ENCODE measurements at regions not wholly inside any gene's neighbourhood (a gene's known extent, or its start where the extent isn't known, plus 50 kb on each side); places are given as distances from the start of the nearest gene placed in this dataset.

DNA sequence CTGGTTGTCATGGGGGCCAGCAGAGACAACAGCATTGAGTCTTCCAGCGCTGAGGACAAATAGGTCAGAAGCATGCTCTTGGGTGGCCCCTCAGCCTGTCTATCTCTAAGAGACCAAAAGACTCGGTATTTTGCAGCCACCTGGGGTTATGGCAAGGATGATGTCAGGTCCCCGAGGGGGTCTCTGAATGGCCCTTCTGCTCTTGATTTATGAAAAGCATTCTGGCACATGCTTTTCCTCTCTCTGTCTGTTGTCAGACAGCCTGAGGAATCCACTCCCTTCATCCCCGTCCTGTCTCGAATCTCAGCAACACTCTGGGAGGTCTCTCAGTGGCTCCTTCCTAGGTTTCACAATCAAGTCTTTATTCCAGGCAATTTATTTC is 156.6 kb upstream of the RGMA start:
- H3K27me3 ChIP-seq (ENCODE audit: insufficient read depth, low read length, poor library complexity, severe bottlenecking), result no peaks in the 10 kb centered on the region
- H3K9me3 ChIP-seq (ENCODE audit: insufficient read depth, low read depth, low read length), result no peaks in the 10 kb centered on the region
- H3K4me2 ChIP-seq (ENCODE audit: low read depth, low read length, poor library complexity, severe bottlenecking), result no peak overlapping the region
- no peaks in the 10 kb centered on the region for H3K36me3 ChIP-seq (ENCODE audit: insufficient read depth, low read length)
- H4K20me1 ChIP-seq (ENCODE audit: insufficient read depth, low read length, poor library complexity, severe bottlenecking), result no peaks in the 10 kb centered on the region
- no peaks in the 10 kb centered on the region for H3K79me2 ChIP-seq (ENCODE audit: insufficient read depth, low read length)
- H3K4me3 ChIP-seq (ENCODE audit: low read length, poor library complexity, severe bottlenecking), result no peak overlapping the region
- no peak overlapping the region for H3K9ac ChIP-seq (ENCODE audit: low read depth, low read length, poor library complexity, severe bottlenecking)
- H3K9me2 ChIP-seq (replicated peaks; ENCODE audit: low read depth, low read length), result no peaks in the 10 kb centered on the region
- H2AFZ ChIP-seq (ENCODE audit: low read length), result no peak overlapping the region
- no peak for TF ChIP-seq EZH2phosphoT487 (IDR thresholded peaks at IDR 0.05; ENCODE audit: borderline replicate concordance)
- TF ChIP-seq, protein P1, sequence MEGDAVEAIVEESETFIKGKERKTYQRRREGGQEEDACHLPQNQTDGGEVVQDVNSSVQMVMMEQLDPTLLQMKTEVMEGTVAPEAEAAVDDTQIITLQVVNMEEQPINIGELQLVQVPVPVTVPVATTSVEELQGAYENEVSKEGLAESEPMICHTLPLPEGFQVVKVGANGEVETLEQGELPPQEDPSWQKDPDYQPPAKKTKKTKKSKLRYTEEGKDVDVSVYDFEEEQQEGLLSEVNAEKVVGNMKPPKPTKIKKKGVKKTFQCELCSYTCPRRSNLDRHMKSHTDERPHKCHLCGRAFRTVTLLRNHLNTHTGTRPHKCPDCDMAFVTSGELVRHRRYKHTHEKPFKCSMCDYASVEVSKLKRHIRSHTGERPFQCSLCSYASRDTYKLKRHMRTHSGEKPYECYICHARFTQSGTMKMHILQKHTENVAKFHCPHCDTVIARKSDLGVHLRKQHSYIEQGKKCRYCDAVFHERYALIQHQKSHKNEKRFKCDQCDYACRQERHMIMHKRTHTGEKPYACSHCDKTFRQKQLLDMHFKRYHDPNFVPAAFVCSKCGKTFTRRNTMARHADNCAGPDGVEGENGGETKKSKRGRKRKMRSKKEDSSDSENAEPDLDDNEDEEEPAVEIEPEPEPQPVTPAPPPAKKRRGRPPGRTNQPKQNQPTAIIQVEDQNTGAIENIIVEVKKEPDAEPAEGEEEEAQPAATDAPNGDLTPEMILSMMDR (conservative IDR thresholded peaks at IDR 0.05; ENCODE audit: low read length), result no peak
- H3F3A ChIP-seq (ENCODE audit: low read depth), result no peaks in the 10 kb centered on the region
- H3K4me1 ChIP-seq (ENCODE audit: insufficient read depth, low read length, poor library complexity, severe bottlenecking), result peaks cover 3% of the 10 kb centered on the region

DNA sequence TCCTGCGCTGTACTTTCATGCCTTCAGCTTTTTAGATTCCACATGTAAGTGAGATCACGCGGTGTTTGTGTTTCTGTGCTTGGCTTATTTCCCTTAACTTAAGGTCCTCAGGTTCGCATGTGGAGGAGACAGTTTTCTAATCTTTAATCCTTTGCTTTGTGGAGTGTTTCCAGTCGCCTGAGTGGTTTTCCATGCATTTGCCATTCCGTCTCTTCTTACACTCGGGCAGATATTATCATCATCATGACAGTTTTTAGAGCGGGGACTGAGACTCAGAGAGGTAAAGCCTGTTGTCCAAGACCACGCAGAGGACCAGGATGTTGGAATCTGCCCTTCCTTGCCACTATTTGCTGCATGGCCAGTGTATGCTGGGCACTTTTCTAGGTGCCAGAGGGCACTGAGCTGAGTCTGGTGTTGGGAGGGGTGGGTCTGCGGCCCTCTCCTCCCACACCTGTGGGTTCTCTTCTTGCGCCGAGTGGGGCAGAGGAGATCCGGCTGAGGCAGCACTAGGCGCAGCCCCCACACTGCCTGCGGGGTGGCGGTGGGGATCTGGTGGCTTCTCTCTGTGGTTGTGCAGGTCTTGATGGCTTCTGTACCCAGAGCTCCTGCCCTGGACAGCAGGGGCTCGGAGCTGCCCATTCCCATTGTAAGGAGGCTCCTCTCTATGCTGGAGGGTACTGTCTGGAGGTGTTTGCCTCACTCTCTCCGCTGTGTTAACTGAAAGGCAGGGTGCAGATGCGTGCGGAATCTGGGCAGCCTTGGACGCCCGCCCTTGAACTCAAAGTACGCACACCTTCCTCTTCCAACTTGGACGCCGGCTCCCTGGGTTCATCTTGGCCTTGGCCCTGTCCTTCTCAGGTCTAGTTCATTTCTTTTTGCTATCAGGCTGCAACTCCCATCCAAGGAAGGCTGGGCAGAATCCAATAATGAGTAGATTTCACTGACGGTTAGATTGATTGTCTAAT is 156.0 kb upstream of the RGMA start:
- no peaks in the 10 kb centered on the region for H4K20me1 ChIP-seq (ENCODE audit: insufficient read depth, low read length, poor library complexity, severe bottlenecking)
- no peaks in the 10 kb centered on the region for H3F3A ChIP-seq (ENCODE audit: low read depth)
- no peaks in the 10 kb centered on the region for H3K9me2 ChIP-seq (replicated peaks; ENCODE audit: low read depth, low read length)
- no peaks in the 10 kb centered on the region for H3K36me3 ChIP-seq (ENCODE audit: insufficient read depth, low read length)
- H3K4me2 ChIP-seq (ENCODE audit: low read depth, low read length, poor library complexity, severe bottlenecking), result no peak overlapping the region
- no peak for TF ChIP-seq EZH2phosphoT487 (IDR thresholded peaks at IDR 0.05; ENCODE audit: borderline replicate concordance)
- TF ChIP-seq, protein P1 (conservative IDR thresholded peaks at IDR 0.05; ENCODE audit: low read length), result no peak
- no peaks in the 10 kb centered on the region for H3K79me2 ChIP-seq (ENCODE audit: insufficient read depth, low read length)
- H2AFZ ChIP-seq (ENCODE audit: low read length), result no peak overlapping the region
- no peaks in the 10 kb centered on the region for H3K27me3 ChIP-seq (ENCODE audit: insufficient read depth, low read length, poor library complexity, severe bottlenecking)
- H3K9ac ChIP-seq (ENCODE audit: low read depth, low read length, poor library complexity, severe bottlenecking), result no peak overlapping the region
- no peaks in the 10 kb centered on the region for H3K9me3 ChIP-seq (ENCODE audit: insufficient read depth, low read depth, low read length)
- peaks cover 3% of the 10 kb centered on the region for H3K4me1 ChIP-seq (ENCODE audit: insufficient read depth, low read length, poor library complexity, severe bottlenecking)
- no peak overlapping the region for H3K4me3 ChIP-seq (ENCODE audit: low read length, poor library complexity, severe bottlenecking)

DNA sequence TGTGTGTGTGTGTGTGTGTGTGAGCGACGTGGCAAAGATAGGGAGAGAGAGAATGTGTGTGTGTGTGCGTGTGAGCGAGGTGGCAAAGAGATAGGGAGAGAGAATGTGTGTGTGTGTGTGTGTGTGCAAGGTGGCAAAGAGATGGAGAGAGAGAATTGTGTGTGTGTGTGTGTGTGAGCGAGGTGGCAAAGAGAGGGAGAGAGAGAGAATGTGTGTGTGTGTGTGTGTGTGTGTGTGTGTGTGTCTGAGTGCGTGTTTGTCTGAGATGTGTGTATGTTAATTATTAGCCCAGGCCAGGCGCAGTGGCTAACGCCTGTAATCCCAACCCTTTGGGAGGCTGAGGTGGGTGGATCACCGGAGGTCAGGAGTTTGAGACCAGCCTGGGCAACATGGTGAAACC is 154.6 kb upstream of the RGMA start:
- H2AFZ ChIP-seq (ENCODE audit: low read length), result no peak overlapping the region
- H3K4me2 ChIP-seq (ENCODE audit: low read depth, low read length, poor library complexity, severe bottlenecking), result no peak overlapping the region
- H3K9me3 ChIP-seq (ENCODE audit: insufficient read depth, low read depth, low read length), result no peaks in the 10 kb centered on the region
- H3K9me2 ChIP-seq (replicated peaks; ENCODE audit: low read depth, low read length), result no peaks in the 10 kb centered on the region
- H3F3A ChIP-seq (ENCODE audit: low read depth), result no peaks in the 10 kb centered on the region
- no peaks in the 10 kb centered on the region for H3K36me3 ChIP-seq (ENCODE audit: insufficient read depth, low read length)
- H3K27me3 ChIP-seq (ENCODE audit: insufficient read depth, low read length, poor library complexity, severe bottlenecking), result no peaks in the 10 kb centered on the region
- TF ChIP-seq, protein P1 (conservative IDR thresholded peaks at IDR 0.05; ENCODE audit: low read length), result no peak
- TF ChIP-seq EZH2phosphoT487 (IDR thresholded peaks at IDR 0.05; ENCODE audit: borderline replicate concordance), result no peak
- H3K9ac ChIP-seq (ENCODE audit: low read depth, low read length, poor library complexity, severe bottlenecking), result no peak overlapping the region
- H3K79me2 ChIP-seq (ENCODE audit: insufficient read depth, low read length), result no peaks in the 10 kb centered on the region
- H3K4me3 ChIP-seq (ENCODE audit: low read length, poor library complexity, severe bottlenecking), result no peak overlapping the region
- H3K4me1 ChIP-seq (ENCODE audit: insufficient read depth, low read length, poor library complexity, severe bottlenecking), result peaks cover 3% of the 10 kb centered on the region
- H4K20me1 ChIP-seq (ENCODE audit: insufficient read depth, low read length, poor library complexity, severe bottlenecking), result no peaks in the 10 kb centered on the region

All from Loucy (cell line).